CD14-positive monocyte (primary cell): ENCODE measurements at regions not wholly inside any gene's neighbourhood (a gene's known extent, or its start where the extent isn't known, plus 50 kb on each side); places are given as distances from the start of the nearest gene placed in this dataset.

ENCODE experiments used
- DNase-seq, 3 donors: peaks; one replicate each; pipeline ENCODE4 v3.0.0-alpha.2; 2011 to 2022
- H2AFZ ChIP-seq: 2 replicates; pipeline ENCODE4 v1.6.0; 2012; ENCODE audit warnings: mild to moderate bottlenecking, low read depth, low read length, inconsistent platforms; ENCODE audit not compliant: insufficient read depth, poor library complexity, severe bottlenecking
- H3K27ac ChIP-seq, 2 donors: 1 replicate in 1 of 2; 2 replicates in 1 of 2; pipeline ENCODE4 v1.5.1; 2012 to 2013; ENCODE audit warnings: low read length in 2 of 2, control low read depth in 1 of 2, inconsistent platforms in 1 of 2, low read depth in 1 of 2, mild to moderate bottlenecking in 1 of 2
- H3K27me3 ChIP-seq, 2 donors: one replicate each; pipeline versions ENCODE4 v1.6.0 to v1.6.1; 2011 to 2013; ENCODE audit warnings: low read length in 2 of 2; ENCODE audit not compliant: control insufficient read depth in 2 of 2, insufficient read depth in 2 of 2
- H3K36me3 ChIP-seq, 2 donors: replicated peaks in 1 of 2; 1 replicate in 1 of 2; 2 replicates in 1 of 2; pipeline versions ENCODE4 v1.5.1 to v1.6.1; 2012 to 2013; ENCODE audit warnings: low read length in 2 of 2, control low read depth in 1 of 2, inconsistent platforms in 1 of 2, mild to moderate bottlenecking in 1 of 2; ENCODE audit not compliant: insufficient read depth in 2 of 2, control insufficient read depth in 1 of 2
- H3K4me1 ChIP-seq, 2 donors: 1 replicate in 1 of 2; 2 replicates in 1 of 2; pipeline versions ENCODE4 v1.5.1 to v1.6.1; 2012 to 2013; ENCODE audit warnings: low read length in 2 of 2, control low read depth in 1 of 2, inconsistent platforms in 1 of 2, mild to moderate bottlenecking in 1 of 2, moderate library complexity in 1 of 2; ENCODE audit not compliant: insufficient read depth in 2 of 2, control insufficient read depth in 1 of 2
- H3K4me2 ChIP-seq: replicated peaks from 2 replicates; pipeline ENCODE3; 2012; ENCODE audit warnings: low read length, moderate library complexity, mild to moderate bottlenecking; ENCODE audit not compliant: poor library complexity, severe bottlenecking; ENCODE audit errors: extremely low read depth
- H3K4me3 ChIP-seq, 3 experiments: fragments of 200-600 bp in 1 of 3; sonication (generic) in 1 of 3; replicated peaks in 1 of 3; 1 replicate in 2 of 3; 2 replicates in 1 of 3; pipeline ENCODE4 v1.5.1; 2011 to 2013; ENCODE audit warnings: low read length in 3 of 3, mild to moderate bottlenecking in 3 of 3, control low read depth in 2 of 3, low read depth in 2 of 3, inconsistent platforms in 1 of 3, moderate library complexity in 1 of 3
- H3K79me2 ChIP-seq: 2 replicates; pipeline ENCODE4 v1.6.0; 2012; ENCODE audit warnings: mild to moderate bottlenecking, control low read depth, inconsistent platforms, low read length, moderate library complexity; ENCODE audit not compliant: insufficient read depth
- H3K9ac ChIP-seq: 2 replicates; pipeline ENCODE4 v1.6.0; 2017; ENCODE audit warnings: low read length, mild to moderate bottlenecking; ENCODE audit not compliant: insufficient read depth, poor library complexity, severe bottlenecking
- H3K9me3 ChIP-seq, 2 donors: replicated peaks in 1 of 2; 1 replicate in 1 of 2; 2 replicates in 1 of 2; pipeline versions ENCODE4 v1.5.1 to v1.6.1; 2012 to 2013; ENCODE audit warnings: low read length in 2 of 2, control low read depth in 1 of 2; ENCODE audit not compliant: control insufficient read depth in 1 of 2, insufficient read depth in 1 of 2
- H4K20me1 ChIP-seq: 2 replicates; pipeline ENCODE4 v1.6.0; 2012; ENCODE audit warnings: mild to moderate bottlenecking, low read length, control low read depth, moderate library complexity; ENCODE audit not compliant: insufficient read depth
- H3K27ac Mint-ChIP-seq, 7 donors: one replicate each; pipeline ENCODE4 v1.8.0; 2020; ENCODE audit warnings: mild to moderate bottlenecking in 7 of 7, mixed read lengths in 7 of 7, moderate library complexity in 6 of 7, inconsistent platforms in 2 of 7
- H3K27me3 Mint-ChIP-seq, 3 donors: one replicate each; pipeline ENCODE4 v1.8.0; 2021 to 2022; ENCODE audit warnings: low read depth in 3 of 3, mild to moderate bottlenecking in 3 of 3, mixed read lengths in 3 of 3, moderate library complexity in 3 of 3, inconsistent platforms in 1 of 3
- H3K36me3 Mint-ChIP-seq, 2 donors: one replicate each; pipeline ENCODE4 v1.8.0; 2020; ENCODE audit warnings: mixed read lengths in 2 of 2, inconsistent platforms in 1 of 2, mild to moderate bottlenecking in 1 of 2
- H3K4me1 Mint-ChIP-seq: one replicate; pipeline ENCODE4 v1.8.0; 2020; ENCODE audit warnings: mild to moderate bottlenecking, mixed read lengths
- H3K4me3 Mint-ChIP-seq, 2 donors: one replicate each; pipeline ENCODE4 v1.8.0; 2020; ENCODE audit warnings: mild to moderate bottlenecking in 2 of 2, mixed read lengths in 2 of 2, moderate library complexity in 1 of 2
- H3K9me3 Mint-ChIP-seq, 7 donors: one replicate each; pipeline ENCODE4 v1.8.0; 2020 to 2022; ENCODE audit warnings: mixed read lengths in 7 of 7, mild to moderate bottlenecking in 6 of 7, moderate library complexity in 6 of 7, inconsistent platforms in 2 of 7
- CTCF ChIP-seq: fragments of 200-600 bp; IDR thresholded peaks from one replicate; pipeline ENCODE4 v1.8.0; 2022; ENCODE audit warnings: antibody characterized with exemption, mild to moderate bottlenecking
- WGBS: methylation state at CpG from one replicate; pipeline ENCODE4 v1.1.5; 2013; ENCODE audit warnings: missing lambda C conversion rate; ENCODE audit not compliant: insufficient coverage; 5-methylcytosine and 5-hydroxymethylcytosine counted together
- intact Hi-C, 2 donors: fragments of 100-400 bp; cut with micrococcal nuclease; formaldehyde crosslinking; loops; one replicate each; pipeline versions ENCODE4 v1.15.0 to v1.15.1; 2023

- no peak overlapping the region for H3K4me3 ChIP-seq
- H3K4me2 ChIP-seq = no peak overlapping the region
- no peaks in the 10 kb centered on the region for H3K79me2 ChIP-seq
- peaks cover 64 to 93% of the 10 kb centered on the region in 2 donors for H3K9me3 ChIP-seq
- H2AFZ ChIP-seq = no peak overlapping the region
- H3K27me3 Mint-ChIP-seq = no peaks in the 10 kb centered on the region
- intact Hi-C loops = no loop called here
- no peaks in the 10 kb centered on the region for H3K4me1 Mint-ChIP-seq
- TF ChIP-seq CTCF = no peak
- no peaks in the 10 kb centered on the region for H3K36me3 Mint-ChIP-seq
- H3K27me3 ChIP-seq = no peaks in the 10 kb centered on the region
- 86% methylated on average over 1 of the region's 1 CpG for WGBS
- H3K36me3 ChIP-seq = no peaks in the 10 kb centered on the region
- no peaks in the 10 kb centered on the region for H4K20me1 ChIP-seq
- H3K4me1 ChIP-seq = no peaks in the 10 kb centered on the region
- H3K27ac ChIP-seq = no peak overlapping the region
- no peak overlapping the region for H3K9ac ChIP-seq
- H3K9me3 Mint-ChIP-seq = peaks cover 22 to 46% (median 37%) of the 10 kb centered on the region in 7 donors
- no peak overlapping the region for H3K4me3 Mint-ChIP-seq
- DNase-seq = no peak
- no peak overlapping the region for H3K27ac Mint-ChIP-seq
Observed at GRCh38 chr19:23522431-23522830, 127.2 kb upstream of the ZNF91 start.

GRCh38 chr19:23521471-23521870, 126.2 kb upstream of the ZNF91 start:
- H3K4me1 Mint-ChIP-seq = no peaks in the 10 kb centered on the region
- H3K4me3 Mint-ChIP-seq = no peak overlapping the region
- WGBS = 100% methylated on average over 1 of the region's 1 CpG
- peaks cover 20 to 48% (median 42%) of the 10 kb centered on the region in 7 donors for H3K9me3 Mint-ChIP-seq
- no peak overlapping the region for H3K4me3 ChIP-seq
- H3K79me2 ChIP-seq = no peaks in the 10 kb centered on the region
- no peak for TF ChIP-seq CTCF
- H4K20me1 ChIP-seq = no peaks in the 10 kb centered on the region
- intact Hi-C loops = no loop called here
- no peaks in the 10 kb centered on the region for H3K4me1 ChIP-seq
- H3K9ac ChIP-seq = no peak overlapping the region
- DNase-seq = no peak
- H3K27me3 ChIP-seq = no peaks in the 10 kb centered on the region
- H3K27ac Mint-ChIP-seq = no peak overlapping the region
- no peaks in the 10 kb centered on the region for H3K36me3 Mint-ChIP-seq
- H3K27ac ChIP-seq = no peak overlapping the region
- H3K9me3 ChIP-seq = peaks cover 64 to 93% of the 10 kb centered on the region in 2 donors
- no peaks in the 10 kb centered on the region for H3K36me3 ChIP-seq
- H2AFZ ChIP-seq = no peak overlapping the region
- no peaks in the 10 kb centered on the region for H3K27me3 Mint-ChIP-seq
- H3K4me2 ChIP-seq = no peak overlapping the region
